Anterior cingulate cortex (tissue), 58 donors: ENCODE measurements at regions not wholly inside any gene's neighbourhood (a gene's known extent, or its start where the extent isn't known, plus 50 kb on each side); places are given as distances from the start of the nearest gene placed in this dataset.

ENCODE experiments used
- DNase-seq, 58 donors: peaks; one replicate each; lab custom pipeline; 2025; lab: John Stamatoyannopoulos, UW

GRCh38 chr13:103976371-103976770 is 910.2 kb upstream of the SLC10A2 start:
- DNase-seq = no peak

GRCh38 chr13:103973740-103974139 is 907.5 kb upstream of the SLC10A2 start:
- no peak for DNase-seq

- no peak for DNase-seq
Observed at GRCh38 chr13:103969520-103970050, 903.4 kb upstream of the SLC10A2 start.

GRCh38 chr13:103965506-103966243 is 899.5 kb upstream of the SLC10A2 start:
- DNase-seq = no peak

- no peak for DNase-seq
Observed at GRCh38 chr13:103961784-103962183, 895.6 kb upstream of the SLC10A2 start.

- no peak for DNase-seq
Observed at GRCh38 chr13:103961129-103961528, 894.9 kb upstream of the SLC10A2 start.

GRCh38 chr13:103960001-103960400 is 893.8 kb upstream of the SLC10A2 start:
- DNase-seq = no peak

- DNase-seq = no peak
Observed at GRCh38 chr13:103958691-103959090, 892.5 kb upstream of the SLC10A2 start.

- DNase-seq = no peak
Observed at GRCh38 chr13:103957939-103958338, 891.7 kb upstream of the SLC10A2 start.

GRCh38 chr13:103953859-103954258 is 887.6 kb upstream of the SLC10A2 start:
- DNase-seq = peak in 2 of 58 donors; percentile 1

GRCh38 chr13:103952183-103952582 is 886.0 kb upstream of the SLC10A2 start:
- DNase-seq = no peak

- no peak for DNase-seq
Observed at GRCh38 chr13:103948426-103948825, 882.2 kb upstream of the SLC10A2 start.

- DNase-seq = no peak
Observed at GRCh38 chr13:103945836-103946235, 879.6 kb upstream of the SLC10A2 start.

GRCh38 chr13:103941506-103942140 is 875.4 kb upstream of the SLC10A2 start:
- no peak for DNase-seq

GRCh38 chr13:103935117-103935516 is 868.9 kb upstream of the SLC10A2 start:
- no peak for DNase-seq

GRCh38 chr13:103931885-103932284 is 865.7 kb upstream of the SLC10A2 start:
- DNase-seq = no peak

- DNase-seq = no peak
Observed at GRCh38 chr13:103931331-103931845, 865.2 kb upstream of the SLC10A2 start.

- no peak for DNase-seq
Observed at GRCh38 chr13:103926118-103926517, 859.9 kb upstream of the SLC10A2 start.

GRCh38 chr13:103908911-103909310 is 842.7 kb upstream of the SLC10A2 start:
- no peak for DNase-seq

- DNase-seq = no peak
Observed at GRCh38 chr13:103908274-103908673, 842.1 kb upstream of the SLC10A2 start.

GRCh38 chr13:103903790-103904189 is 837.6 kb upstream of the SLC10A2 start:
- no peak for DNase-seq

GRCh38 chr13:103898481-103898880 is 832.3 kb upstream of the SLC10A2 start:
- DNase-seq = no peak
